Lower leg skin (tissue), 4 donors: ENCODE measurements at regions not wholly inside any gene's neighbourhood (a gene's known extent, or its start where the extent isn't known, plus 50 kb on each side); places are given as distances from the start of the nearest gene placed in this dataset.

Experiments used
- DNase-seq, 2 donors: peaks; one replicate each; pipeline ENCODE4 v3.0.0-alpha.2; 2019; ENCODE audit warnings: low spot score in 2 of 2
- H3K4me3 ChIP-seq: fragments of 200-600 bp; sonication (generic); 2 replicates; pipeline ENCODE4 v1.5.1; 2017; ENCODE audit warnings: mild to moderate bottlenecking, low read depth; ENCODE audit not compliant: poor library complexity, severe bottlenecking
- POLR2A ChIP-seq, 2 donors: fragments of 450-650 bp; IDR thresholded peaks; one replicate each; pipeline ENCODE4 v1.6.1; 2016 to 2017; ENCODE audit warnings: antibody characterized with exemption in 2 of 2, mild to moderate bottlenecking in 1 of 2, moderate library complexity in 1 of 2
- WGBS, 2 donors: methylation state at CpG; one replicate each; pipeline ENCODE4 v1.1.5; 2018; 5-methylcytosine and 5-hydroxymethylcytosine counted together
- intact Hi-C: fragments of 100-400 bp; cut with DNase I; formaldehyde crosslinking; loops from one replicate; pipeline ENCODE4 v1.15.0; 2023; ENCODE audit warnings: low total_unique reads
- TF ChIP-seq, protein P1 (sequence below), 3 donors: fragments of 450-650 bp; IDR thresholded peaks; one replicate each; pipeline ENCODE4 v1.5.1; 2016; ENCODE audit warnings: antibody characterized with exemption in 3 of 3, mild to moderate bottlenecking in 3 of 3, moderate library complexity in 2 of 3

DNA sequence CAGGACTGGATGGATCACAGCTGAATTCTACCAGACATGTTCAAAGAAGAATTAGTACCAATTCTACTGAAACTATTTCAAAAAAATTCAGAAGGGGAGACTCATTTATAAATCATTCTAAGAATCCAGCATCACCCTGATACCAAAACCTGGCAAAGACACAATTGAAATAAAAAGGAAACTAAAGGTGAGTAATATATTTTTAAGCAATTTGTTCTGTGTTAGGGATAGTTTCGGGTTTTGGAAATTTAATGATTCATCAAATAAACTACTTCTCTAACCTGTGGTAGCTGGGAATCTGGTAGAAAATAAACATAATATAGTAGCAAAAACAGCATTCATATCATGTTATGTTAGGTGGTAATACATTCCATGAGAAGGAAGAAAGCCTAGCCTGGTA is 662.2 kb upstream of the BOD1L1 start:
- no peak for DNase-seq
- intact Hi-C loops: no loop called here
- no peak overlapping the region for H3K4me3 ChIP-seq
- 86 to 88% methylated on average over 1 of the region's 1 CpG for WGBS, 2 donors
- TF ChIP-seq, protein P1, sequence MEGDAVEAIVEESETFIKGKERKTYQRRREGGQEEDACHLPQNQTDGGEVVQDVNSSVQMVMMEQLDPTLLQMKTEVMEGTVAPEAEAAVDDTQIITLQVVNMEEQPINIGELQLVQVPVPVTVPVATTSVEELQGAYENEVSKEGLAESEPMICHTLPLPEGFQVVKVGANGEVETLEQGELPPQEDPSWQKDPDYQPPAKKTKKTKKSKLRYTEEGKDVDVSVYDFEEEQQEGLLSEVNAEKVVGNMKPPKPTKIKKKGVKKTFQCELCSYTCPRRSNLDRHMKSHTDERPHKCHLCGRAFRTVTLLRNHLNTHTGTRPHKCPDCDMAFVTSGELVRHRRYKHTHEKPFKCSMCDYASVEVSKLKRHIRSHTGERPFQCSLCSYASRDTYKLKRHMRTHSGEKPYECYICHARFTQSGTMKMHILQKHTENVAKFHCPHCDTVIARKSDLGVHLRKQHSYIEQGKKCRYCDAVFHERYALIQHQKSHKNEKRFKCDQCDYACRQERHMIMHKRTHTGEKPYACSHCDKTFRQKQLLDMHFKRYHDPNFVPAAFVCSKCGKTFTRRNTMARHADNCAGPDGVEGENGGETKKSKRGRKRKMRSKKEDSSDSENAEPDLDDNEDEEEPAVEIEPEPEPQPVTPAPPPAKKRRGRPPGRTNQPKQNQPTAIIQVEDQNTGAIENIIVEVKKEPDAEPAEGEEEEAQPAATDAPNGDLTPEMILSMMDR (IDR thresholded peaks at IDR 0.05): no peak
- TF ChIP-seq POLR2A (IDR thresholded peaks at IDR 0.05): no peak

DNA sequence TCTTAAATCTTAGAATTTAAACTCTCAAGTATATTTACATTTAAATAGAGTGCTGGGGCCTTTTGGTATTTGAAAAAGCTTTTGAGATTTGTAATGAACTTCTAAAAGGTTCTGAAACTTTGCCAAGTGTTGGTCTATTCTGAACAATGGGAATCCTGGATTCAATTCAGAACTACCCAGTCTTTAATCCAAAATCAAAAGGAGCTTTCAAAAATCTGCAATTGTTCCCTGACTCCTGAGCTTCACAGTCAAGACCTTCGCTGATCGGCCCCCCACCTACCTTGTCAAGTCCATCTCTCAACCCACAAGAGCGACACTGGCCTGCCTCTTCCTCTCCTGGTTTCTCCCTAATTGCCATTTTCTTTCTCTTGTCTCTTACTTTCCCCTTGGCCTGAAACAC is 666.1 kb upstream of the BOD1L1 start:
- H3K4me3 ChIP-seq: no peak overlapping the region
- 81 to 85% methylated on average over 3 of the region's 3 CpGs for WGBS, 2 donors
- intact Hi-C loops: no loop called here
- DNase-seq: no peak
- TF ChIP-seq POLR2A (IDR thresholded peaks at IDR 0.05): no peak
- TF ChIP-seq, protein P1 (IDR thresholded peaks at IDR 0.05): no peak

DNA sequence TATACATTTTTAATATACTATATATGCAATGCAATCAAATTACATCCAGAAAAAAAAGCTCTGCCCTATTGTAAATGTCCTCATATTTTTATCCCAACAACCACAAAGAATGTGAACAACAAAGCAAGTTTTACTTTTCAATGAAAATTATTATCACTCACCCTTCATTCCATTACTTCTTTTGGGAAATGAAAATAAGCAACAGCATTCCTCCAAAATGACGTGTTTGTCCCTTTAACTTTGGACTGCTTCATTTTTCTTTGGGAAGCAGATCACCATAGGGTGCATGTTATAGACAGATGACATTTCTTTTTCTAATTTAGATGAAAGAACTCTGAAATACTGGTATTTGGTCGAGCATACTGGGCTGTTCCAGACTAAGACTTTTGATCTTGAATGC is 667.1 kb upstream of the BOD1L1 start:
- intact Hi-C loops: no loop called here

DNA sequence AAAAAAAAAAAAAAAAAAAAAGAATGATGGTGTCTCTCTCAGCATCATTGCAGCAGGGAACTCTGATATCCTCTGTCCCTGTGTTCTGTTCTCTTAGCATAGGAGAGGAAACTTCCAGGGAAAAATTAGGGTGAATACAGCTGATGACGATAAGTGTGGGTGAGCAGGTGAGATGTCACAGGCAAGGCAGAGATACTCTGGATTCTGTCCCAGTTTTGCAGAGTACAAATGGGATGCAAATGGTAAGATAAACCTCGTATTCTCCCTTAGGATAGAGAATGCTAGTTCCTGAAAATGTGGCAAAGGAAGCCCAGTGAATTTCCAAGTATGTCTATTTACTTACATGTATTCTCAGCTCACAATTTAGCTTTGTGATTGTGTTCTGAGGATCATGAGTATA is 671.6 kb upstream of the BOD1L1 start:
- no peak for TF ChIP-seq POLR2A (IDR thresholded peaks at IDR 0.05)
- TF ChIP-seq, protein P1 (IDR thresholded peaks at IDR 0.05): no peak
- H3K4me3 ChIP-seq: no peak overlapping the region
- WGBS, 2 donors: 65% methylated on average over 2 of the region's 2 CpGs
- intact Hi-C loops: no loop called here
- no peak for DNase-seq

More for the DNA sequence above, 667.1 kb upstream of the BOD1L1 start:
- H3K4me3 ChIP-seq: no peak overlapping the region
- no peak for DNase-seq
- 38 to 48% methylated on average over 2 of the region's 2 CpGs for WGBS, 2 donors
- TF ChIP-seq, protein P1 (IDR thresholded peaks at IDR 0.05): no peak
- TF ChIP-seq POLR2A (IDR thresholded peaks at IDR 0.05): no peak

DNA sequence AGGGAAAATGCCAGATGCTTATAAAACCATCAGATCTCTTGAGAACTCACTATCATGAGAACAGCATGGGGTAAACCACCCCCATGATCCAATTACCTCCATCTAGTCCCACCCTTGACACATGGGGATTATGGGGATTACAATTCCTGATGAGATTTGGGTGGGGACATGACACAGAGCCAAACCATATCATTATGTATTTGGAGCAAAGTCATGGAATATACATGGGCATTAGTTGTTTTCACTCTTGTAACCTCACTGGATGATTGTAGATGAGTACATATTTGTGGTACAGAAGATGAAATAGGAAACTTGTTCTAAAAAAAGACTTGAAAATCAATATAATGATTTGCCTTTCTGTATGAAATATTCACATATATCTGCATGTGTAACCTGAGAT is 674.5 kb upstream of the BOD1L1 start:
- no peak overlapping the region for H3K4me3 ChIP-seq
- intact Hi-C loops: no loop called here
- no peak for DNase-seq
- TF ChIP-seq, protein P1 (IDR thresholded peaks at IDR 0.05): no peak
- no peak for TF ChIP-seq POLR2A (IDR thresholded peaks at IDR 0.05)

DNA sequence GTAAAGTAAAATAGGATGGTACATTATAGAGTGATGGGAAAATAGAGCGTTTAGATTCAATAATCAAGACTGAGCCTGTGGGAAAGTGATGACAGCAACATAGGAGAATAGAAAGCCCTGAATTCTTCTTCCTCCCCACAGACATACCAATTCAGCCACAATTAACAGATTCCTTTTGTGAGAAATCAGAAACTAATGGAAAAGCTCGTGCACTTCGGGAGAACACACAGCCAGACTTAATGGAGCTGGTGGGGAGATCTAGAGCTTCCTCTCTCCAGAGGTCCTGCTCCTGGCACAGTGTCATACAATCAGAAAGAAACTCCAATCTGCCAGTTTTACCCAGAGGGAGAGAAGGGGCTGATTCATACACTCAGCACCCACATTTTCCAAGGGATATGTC is 676.3 kb upstream of the BOD1L1 start:
- intact Hi-C loops: no loop called here
- WGBS, 2 donors: 63 to 75% methylated on average over 3 of the region's 3 CpGs
- no peak for DNase-seq
- TF ChIP-seq POLR2A (IDR thresholded peaks at IDR 0.05): no peak
- TF ChIP-seq, protein P1 (IDR thresholded peaks at IDR 0.05): no peak
- H3K4me3 ChIP-seq: no peak overlapping the region
